ENCODE measurements at regions not wholly inside any gene's neighbourhood (a gene's known extent, or its start where the extent isn't known, plus 50 kb on each side); places are given as distances from the start of the nearest gene placed in this dataset.
A peak's percentile ranks its signal among the peaks of the same experiment; 100 is the strongest.

DNA sequence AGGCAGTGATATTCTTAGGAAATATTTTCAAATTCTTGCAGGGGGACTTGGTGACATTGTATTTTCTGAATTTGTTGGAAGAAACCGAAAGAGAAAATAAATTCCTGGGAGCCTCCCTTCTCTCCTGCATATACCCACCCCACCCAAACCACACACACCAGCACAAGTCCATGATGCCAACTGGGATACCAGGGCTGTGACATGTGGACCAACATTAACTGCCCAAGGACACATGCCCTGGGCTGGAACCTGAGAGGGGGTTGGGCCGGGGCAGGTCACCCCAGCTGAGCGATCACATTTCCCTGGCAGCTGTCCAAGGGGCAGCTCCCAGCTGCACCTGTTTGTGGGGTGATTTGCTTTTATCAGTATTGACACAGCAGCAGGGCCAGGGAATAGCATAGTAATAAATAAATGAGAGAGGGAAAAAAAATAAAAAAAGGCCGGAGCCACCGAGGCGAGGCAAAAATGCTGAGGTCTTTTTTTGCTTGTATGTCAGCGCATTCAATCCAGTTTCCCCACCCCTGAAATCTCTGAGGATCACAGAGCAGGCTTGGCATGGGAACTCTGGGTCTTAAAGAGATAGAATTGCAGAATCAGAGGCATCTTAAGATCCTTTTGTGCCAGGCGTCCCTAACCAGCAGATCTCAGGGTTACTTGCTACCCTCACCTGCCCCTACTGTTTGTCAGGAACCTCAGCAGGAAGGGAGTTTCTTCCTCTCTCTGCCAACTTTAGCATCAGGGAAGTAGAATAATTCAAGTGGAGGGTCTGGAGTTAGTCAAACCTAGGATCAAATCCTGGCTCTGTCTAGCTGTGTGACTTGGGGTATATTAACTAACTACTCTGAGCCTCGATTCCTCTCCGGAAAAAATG lies 66.5 kb upstream of the PIM1 start:
- peak overlapping the region in 1 of 2 donors; percentile 46 for H3K4me3 ChIP-seq (ENCODE audit: low read depth in 1 of 2, low read length in 2 of 2)
- H3K9me3 ChIP-seq (ENCODE audit: control insufficient read depth in 2 of 2, insufficient read depth in 1 of 2, low read depth in 1 of 2, low read length in 1 of 2): no peaks in the 10 kb centered on the region
- H3K27ac ChIP-seq (ENCODE audit: low read depth in 2 of 2, low read length in 1 of 2): peak overlapping the region; percentile 93 to 98
- no peaks in the 10 kb centered on the region for H3K36me3 ChIP-seq (ENCODE audit: control insufficient read depth in 2 of 2, insufficient read depth in 2 of 2, low read length in 1 of 2)
- H3K4me1 ChIP-seq (ENCODE audit: control insufficient read depth in 2 of 2, insufficient read depth in 2 of 2, low read length in 1 of 2): peaks cover 2 to 4% of the 10 kb centered on the region in 2 donors
- no peaks in the 10 kb centered on the region for H3K27me3 ChIP-seq (ENCODE audit: control insufficient read depth in 1 of 2, insufficient read depth in 2 of 2, low read length in 2 of 2)
- 21 to 32% methylated on average over 10 of the region's 10 CpGs for WGBS, 2 donors

DNA sequence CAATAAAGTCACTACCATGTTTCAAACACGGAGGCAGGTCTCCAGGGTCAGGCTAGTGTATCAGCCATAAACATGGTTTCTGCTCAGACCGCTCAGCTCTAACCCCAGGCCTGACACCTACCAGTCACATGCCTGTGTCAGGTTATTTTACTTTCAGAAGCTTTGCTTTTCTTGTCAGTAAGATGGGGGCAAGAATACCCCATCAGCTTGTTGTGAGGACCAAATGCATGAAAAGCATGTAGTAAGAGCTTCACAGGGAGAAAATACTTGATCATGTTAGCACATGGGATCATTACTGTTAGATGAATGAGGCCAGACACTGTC lies 65.2 kb upstream of the PIM1 start:
- 60 to 85% methylated on average over 2 of the region's 2 CpGs for WGBS, 2 donors
- no peak overlapping the region for H3K4me3 ChIP-seq (ENCODE audit: low read depth in 1 of 2, low read length in 2 of 2)
- peaks cover 2 to 4% of the 10 kb centered on the region in 2 donors for H3K4me1 ChIP-seq (ENCODE audit: control insufficient read depth in 2 of 2, insufficient read depth in 2 of 2, low read length in 1 of 2)
- no peaks in the 10 kb centered on the region for H3K9me3 ChIP-seq (ENCODE audit: control insufficient read depth in 2 of 2, insufficient read depth in 1 of 2, low read depth in 1 of 2, low read length in 1 of 2)
- no peaks in the 10 kb centered on the region for H3K36me3 ChIP-seq (ENCODE audit: control insufficient read depth in 2 of 2, insufficient read depth in 2 of 2, low read length in 1 of 2)
- H3K27me3 ChIP-seq (ENCODE audit: control insufficient read depth in 1 of 2, insufficient read depth in 2 of 2, low read length in 2 of 2): no peaks in the 10 kb centered on the region
- peak overlapping the region in 1 of 2 donors; percentile 98 for H3K27ac ChIP-seq (ENCODE audit: low read depth in 2 of 2, low read length in 1 of 2)

DNA sequence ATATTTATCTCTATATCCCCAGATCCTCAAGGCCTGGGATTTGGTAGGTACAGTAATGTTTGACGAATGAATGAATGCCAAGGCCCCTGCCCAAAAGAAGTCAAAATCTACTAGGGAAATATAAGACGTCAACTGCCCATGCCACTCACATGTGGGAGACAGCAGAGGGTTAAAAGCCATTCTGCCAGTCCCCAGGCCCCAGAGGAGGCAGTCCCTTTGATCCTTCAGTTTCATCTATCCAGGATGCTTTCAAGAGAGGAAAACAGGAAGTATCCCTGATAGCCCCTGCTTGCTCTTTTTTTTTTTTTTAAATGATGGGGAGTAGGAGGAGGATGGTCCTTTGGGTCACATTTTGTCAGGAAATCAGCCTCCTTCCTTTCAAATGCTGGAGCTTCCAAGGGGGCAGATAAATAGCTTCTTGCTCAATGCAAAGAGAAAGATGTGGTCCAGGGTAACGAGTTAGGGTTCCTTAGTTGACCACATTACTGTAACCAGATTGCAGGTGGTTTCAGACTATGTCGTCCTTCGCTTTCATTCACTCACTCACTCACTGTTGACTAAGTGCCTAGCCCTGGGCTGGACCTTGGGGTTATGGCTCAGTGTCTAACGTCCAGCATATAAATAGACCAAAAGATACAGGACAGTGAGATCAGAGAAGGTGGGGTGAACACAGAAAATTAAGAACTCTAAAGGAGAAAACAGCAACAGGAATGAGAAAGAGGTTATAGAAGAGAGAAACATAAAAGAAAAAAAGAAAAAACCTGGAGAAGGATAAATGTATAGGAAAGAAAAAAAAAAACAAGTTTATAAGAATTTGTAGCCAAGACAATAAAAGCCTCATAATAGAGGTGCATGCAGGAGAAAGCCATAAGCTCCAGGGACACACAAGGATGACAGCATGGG lies 64.6 kb upstream of the PIM1 start:
- Histone ChIP-seq H3K9me3 (ENCODE audit: control insufficient read depth in 2 of 2, insufficient read depth in 1 of 2, low read depth in 1 of 2, low read length in 1 of 2) (no peaks in the 10 kb centered on the region), H3K36me3 (ENCODE audit: control insufficient read depth in 2 of 2, insufficient read depth in 2 of 2, low read length in 1 of 2) (no peaks in the 10 kb centered on the region), H3K27ac (ENCODE audit: low read depth in 2 of 2, low read length in 1 of 2) (no peak overlapping the region), H3K4me1 (ENCODE audit: control insufficient read depth in 2 of 2, insufficient read depth in 2 of 2, low read length in 1 of 2) (peaks cover 2 to 4% of the 10 kb centered on the region in 2 donors), H3K27me3 (ENCODE audit: control insufficient read depth in 1 of 2, insufficient read depth in 2 of 2, low read length in 2 of 2) (no peaks in the 10 kb centered on the region), H3K4me3 (ENCODE audit: low read depth in 1 of 2, low read length in 2 of 2) (no peak overlapping the region)
- 73 to 80% methylated on average over 6 of the region's 6 CpGs for WGBS, 2 donors

DNA sequence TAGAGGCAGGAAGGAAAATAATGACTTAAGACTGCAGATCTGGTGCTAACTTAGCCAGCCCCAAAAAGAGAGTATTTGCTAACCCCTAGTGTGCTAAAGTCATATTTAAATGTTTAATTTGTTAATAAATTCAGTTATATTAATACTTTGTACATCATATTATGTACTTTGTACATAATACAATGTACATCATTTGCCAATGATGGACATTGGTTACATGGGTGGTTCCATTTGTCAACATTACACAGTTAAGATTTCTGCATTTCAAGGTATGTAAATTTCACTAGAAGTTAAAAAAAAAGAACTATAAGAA lies 63.9 kb upstream of the PIM1 start:
- peaks cover 2 to 4% of the 10 kb centered on the region in 2 donors for H3K4me1 ChIP-seq (ENCODE audit: control insufficient read depth in 2 of 2, insufficient read depth in 2 of 2, low read length in 1 of 2)

DNA sequence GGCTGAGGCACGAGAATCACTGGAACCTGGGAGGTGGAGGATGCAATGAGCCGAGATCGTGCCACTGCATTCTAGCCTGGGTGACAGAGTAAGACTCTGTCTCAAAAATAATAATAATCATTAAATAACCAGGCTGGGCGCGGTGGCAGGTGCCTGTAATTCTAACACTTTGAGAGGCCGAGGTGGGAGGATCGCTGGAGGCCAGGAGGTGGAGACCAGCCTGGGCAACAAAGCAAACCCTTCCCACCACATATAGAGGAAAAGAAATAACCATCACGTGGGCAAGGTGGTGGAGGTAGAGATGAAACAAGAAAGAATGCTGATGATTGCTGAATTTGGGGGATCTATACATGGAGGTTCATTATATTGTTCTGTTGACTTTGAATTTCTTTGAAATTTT lies 63.4 kb upstream of the PIM1 start:
- Histone ChIP-seq H3K27ac (ENCODE audit: low read depth in 2 of 2, low read length in 1 of 2) (no peak overlapping the region), H3K36me3 (ENCODE audit: control insufficient read depth in 2 of 2, insufficient read depth in 2 of 2, low read length in 1 of 2) (no peaks in the 10 kb centered on the region), H3K4me1 (ENCODE audit: control insufficient read depth in 2 of 2, insufficient read depth in 2 of 2, low read length in 1 of 2) (peaks cover 2 to 4% of the 10 kb centered on the region in 2 donors), H3K27me3 (ENCODE audit: control insufficient read depth in 1 of 2, insufficient read depth in 2 of 2, low read length in 2 of 2) (no peaks in the 10 kb centered on the region), H3K9me3 (ENCODE audit: control insufficient read depth in 2 of 2, insufficient read depth in 1 of 2, low read depth in 1 of 2, low read length in 1 of 2) (no peaks in the 10 kb centered on the region), H3K4me3 (ENCODE audit: low read depth in 1 of 2, low read length in 2 of 2) (no peak overlapping the region)
- 93 to 96% methylated on average over 8 of the region's 8 CpGs for WGBS, 2 donors

More for the DNA sequence above, 63.9 kb upstream of the PIM1 start:
- H3K27me3 ChIP-seq (ENCODE audit: control insufficient read depth in 1 of 2, insufficient read depth in 2 of 2, low read length in 2 of 2): no peaks in the 10 kb centered on the region
- H3K4me3 ChIP-seq (ENCODE audit: low read depth in 1 of 2, low read length in 2 of 2): no peak overlapping the region
- no peaks in the 10 kb centered on the region for H3K36me3 ChIP-seq (ENCODE audit: control insufficient read depth in 2 of 2, insufficient read depth in 2 of 2, low read length in 1 of 2)
- H3K27ac ChIP-seq (ENCODE audit: low read depth in 2 of 2, low read length in 1 of 2): no peak overlapping the region
- no peaks in the 10 kb centered on the region for H3K9me3 ChIP-seq (ENCODE audit: control insufficient read depth in 2 of 2, insufficient read depth in 1 of 2, low read depth in 1 of 2, low read length in 1 of 2)

DNA sequence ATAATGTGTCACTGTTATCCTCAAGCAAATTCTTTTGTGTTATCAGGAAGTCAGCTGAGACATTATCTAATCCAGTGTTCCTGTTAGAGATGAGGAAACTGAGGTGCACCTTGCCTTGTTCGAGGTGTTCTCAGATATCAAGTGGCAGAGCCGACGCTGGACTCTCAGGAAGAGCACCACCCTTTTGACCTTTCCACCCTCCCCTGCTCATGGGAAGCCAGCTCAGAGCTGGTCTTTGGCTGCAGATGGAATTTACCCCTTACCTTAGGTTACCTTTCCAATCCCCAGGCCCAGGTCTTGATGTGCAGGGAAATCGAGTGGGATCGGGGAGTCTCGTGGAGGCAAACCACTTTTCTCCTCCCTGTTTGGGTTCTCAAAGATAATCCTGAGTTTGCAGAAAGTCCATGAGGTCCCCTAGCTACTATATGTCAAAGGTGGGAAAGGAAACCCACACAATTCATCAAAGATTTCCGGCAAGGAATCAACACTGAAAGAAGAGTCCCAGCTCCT lies 62.9 kb upstream of the PIM1 start:
- Histone ChIP-seq H3K4me1 (ENCODE audit: control insufficient read depth in 2 of 2, insufficient read depth in 2 of 2, low read length in 1 of 2) (peaks cover 2 to 4% of the 10 kb centered on the region in 2 donors), H3K27ac (ENCODE audit: low read depth in 2 of 2, low read length in 1 of 2) (no peak overlapping the region), H3K9me3 (ENCODE audit: control insufficient read depth in 2 of 2, insufficient read depth in 1 of 2, low read depth in 1 of 2, low read length in 1 of 2) (no peaks in the 10 kb centered on the region), H3K4me3 (ENCODE audit: low read depth in 1 of 2, low read length in 2 of 2) (no peak overlapping the region), H3K36me3 (ENCODE audit: control insufficient read depth in 2 of 2, insufficient read depth in 2 of 2, low read length in 1 of 2) (no peaks in the 10 kb centered on the region), H3K27me3 (ENCODE audit: control insufficient read depth in 1 of 2, insufficient read depth in 2 of 2, low read length in 2 of 2) (no peaks in the 10 kb centered on the region)
- WGBS, 2 donors: 77 to 85% methylated on average over 7 of the region's 7 CpGs

DNA sequence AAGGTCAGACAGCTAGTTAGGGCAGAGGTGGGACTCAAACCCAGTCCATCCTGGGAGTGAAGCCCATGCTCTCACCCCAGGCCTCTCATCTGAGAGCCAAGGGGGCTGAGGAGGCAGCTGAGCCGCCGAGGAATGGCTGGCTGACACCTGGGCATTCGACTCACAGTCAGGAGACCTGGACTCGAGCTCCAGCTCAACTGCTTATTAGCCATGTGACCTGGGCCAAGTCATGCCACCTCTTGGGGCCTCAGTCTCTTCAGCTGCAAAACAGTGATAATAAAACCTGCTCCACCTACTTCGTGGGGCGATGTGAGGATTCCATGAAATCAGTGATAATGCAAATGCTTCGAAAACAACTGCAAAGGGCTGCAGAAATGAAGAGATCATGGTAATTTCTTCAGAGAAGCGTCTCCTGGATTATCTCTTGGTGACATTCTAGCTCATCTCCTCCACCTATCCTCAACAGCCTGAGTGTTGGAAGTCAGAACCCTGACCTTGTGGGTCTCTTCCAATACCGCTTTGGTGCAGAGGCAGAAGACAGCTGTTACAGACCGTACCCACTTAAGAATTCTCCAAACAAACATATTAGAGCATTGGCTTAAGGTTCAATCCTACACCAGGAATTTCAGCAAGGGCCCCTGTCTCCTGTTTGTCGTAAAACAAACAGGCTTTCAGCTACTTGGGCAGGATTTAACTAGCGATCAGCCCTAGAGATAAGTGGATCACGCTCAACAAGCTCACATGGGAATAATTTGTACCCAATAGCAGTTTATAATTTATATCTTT lies 60.0 kb upstream of the PIM1 start:
- Histone ChIP-seq H3K27me3 (ENCODE audit: control insufficient read depth in 1 of 2, insufficient read depth in 2 of 2, low read length in 2 of 2) (no peaks in the 10 kb centered on the region), H3K36me3 (ENCODE audit: control insufficient read depth in 2 of 2, insufficient read depth in 2 of 2, low read length in 1 of 2) (no peaks in the 10 kb centered on the region), H3K4me1 (ENCODE audit: control insufficient read depth in 2 of 2, insufficient read depth in 2 of 2, low read length in 1 of 2) (no peaks in the 10 kb centered on the region), H3K4me3 (ENCODE audit: low read depth in 1 of 2, low read length in 2 of 2) (no peak overlapping the region), H3K9me3 (ENCODE audit: control insufficient read depth in 2 of 2, insufficient read depth in 1 of 2, low read depth in 1 of 2, low read length in 1 of 2) (no peaks in the 10 kb centered on the region), H3K27ac (ENCODE audit: low read depth in 2 of 2, low read length in 1 of 2) (no peak overlapping the region)
- 74 to 81% methylated on average over 13 of the region's 13 CpGs for WGBS, 2 donors

DNA sequence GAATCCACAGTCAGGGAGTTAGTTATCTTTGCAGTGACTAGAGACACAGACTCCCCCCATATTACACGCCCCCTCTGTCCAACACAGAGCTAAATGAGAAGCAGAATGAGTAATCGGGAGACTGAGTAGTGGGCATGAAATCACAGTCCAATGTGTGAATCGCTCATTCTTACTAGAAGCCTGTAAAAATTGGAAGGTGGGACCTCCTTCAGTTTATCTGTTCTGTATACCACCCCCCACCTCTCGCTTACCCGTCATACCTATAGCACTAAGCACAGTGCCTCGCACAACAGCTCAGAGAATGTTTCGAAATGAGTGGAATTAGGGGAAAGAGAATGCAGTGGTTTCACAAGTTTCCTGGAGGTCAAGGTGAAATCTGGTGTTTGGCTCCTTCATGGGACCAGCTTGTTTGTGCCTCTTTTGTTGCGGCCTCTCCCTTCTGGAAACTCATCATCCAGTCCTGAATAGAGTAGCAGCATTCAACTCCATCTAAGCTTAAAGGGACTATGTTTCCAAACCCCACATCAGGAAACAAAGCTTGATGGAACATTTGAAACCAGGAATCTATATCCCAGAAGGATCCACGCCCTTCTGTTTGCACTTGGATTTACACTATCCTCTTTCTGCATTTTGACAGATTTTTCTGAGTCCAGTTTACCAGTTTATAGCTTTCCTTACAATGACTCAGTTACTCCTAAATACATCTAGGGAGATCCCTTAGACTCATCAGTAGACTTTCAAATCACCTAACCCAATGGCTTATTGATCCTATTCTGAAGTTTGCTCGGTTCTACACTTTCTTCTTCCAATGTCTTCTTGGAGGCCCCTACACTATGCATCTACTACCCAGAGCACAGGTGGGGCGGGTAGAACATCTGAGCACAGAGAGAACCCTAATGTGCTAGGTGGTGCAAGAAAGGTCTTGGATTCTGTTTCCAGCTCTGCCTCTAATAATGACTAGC lies 59.2 kb upstream of the PIM1 start:
- no peak overlapping the region for H3K27ac ChIP-seq (ENCODE audit: low read depth in 2 of 2, low read length in 1 of 2)
- H3K4me3 ChIP-seq (ENCODE audit: low read depth in 1 of 2, low read length in 2 of 2): no peak overlapping the region
- WGBS, 2 donors: 74 to 75% methylated on average over 11 of the region's 11 CpGs

More for the DNA sequence above, 59.2 kb upstream of the PIM1 start:
- Histone ChIP-seq H3K9me3 (ENCODE audit: control insufficient read depth in 2 of 2, insufficient read depth in 1 of 2, low read depth in 1 of 2, low read length in 1 of 2) (no peaks in the 10 kb centered on the region), H3K36me3 (ENCODE audit: control insufficient read depth in 2 of 2, insufficient read depth in 2 of 2, low read length in 1 of 2) (no peaks in the 10 kb centered on the region), H3K27me3 (ENCODE audit: control insufficient read depth in 1 of 2, insufficient read depth in 2 of 2, low read length in 2 of 2) (no peaks in the 10 kb centered on the region), H3K4me1 (ENCODE audit: control insufficient read depth in 2 of 2, insufficient read depth in 2 of 2, low read length in 1 of 2) (no peaks in the 10 kb centered on the region)
